Fibroblast of lung (primary cell): ENCODE measurements at regions not wholly inside any gene's neighbourhood (a gene's known extent, or its start where the extent isn't known, plus 50 kb on each side); places are given as distances from the start of the nearest gene placed in this dataset.

Source experiments
- EZH2 ChIP-seq: IDR thresholded peaks from 2 replicates; pipeline ENCODE4 v1.5.1; 2012; ENCODE audit warnings: low read length, control low read depth, mild to moderate bottlenecking; ENCODE audit errors: missing control alignments
- TF ChIP-seq, protein P1 (sequence below), 2 donors: IDR thresholded peaks in 1 of 2; conservative IDR thresholded peaks in 1 of 2; 1 replicate in 1 of 2; 2 replicates in 1 of 2; pipeline ENCODE4 v1.5.1; 2011 to 2012; ENCODE audit warnings: low read length in 2 of 2, control low read depth in 1 of 2, inconsistent platforms in 1 of 2, low read depth in 1 of 2, mild to moderate bottlenecking in 1 of 2

DNA sequence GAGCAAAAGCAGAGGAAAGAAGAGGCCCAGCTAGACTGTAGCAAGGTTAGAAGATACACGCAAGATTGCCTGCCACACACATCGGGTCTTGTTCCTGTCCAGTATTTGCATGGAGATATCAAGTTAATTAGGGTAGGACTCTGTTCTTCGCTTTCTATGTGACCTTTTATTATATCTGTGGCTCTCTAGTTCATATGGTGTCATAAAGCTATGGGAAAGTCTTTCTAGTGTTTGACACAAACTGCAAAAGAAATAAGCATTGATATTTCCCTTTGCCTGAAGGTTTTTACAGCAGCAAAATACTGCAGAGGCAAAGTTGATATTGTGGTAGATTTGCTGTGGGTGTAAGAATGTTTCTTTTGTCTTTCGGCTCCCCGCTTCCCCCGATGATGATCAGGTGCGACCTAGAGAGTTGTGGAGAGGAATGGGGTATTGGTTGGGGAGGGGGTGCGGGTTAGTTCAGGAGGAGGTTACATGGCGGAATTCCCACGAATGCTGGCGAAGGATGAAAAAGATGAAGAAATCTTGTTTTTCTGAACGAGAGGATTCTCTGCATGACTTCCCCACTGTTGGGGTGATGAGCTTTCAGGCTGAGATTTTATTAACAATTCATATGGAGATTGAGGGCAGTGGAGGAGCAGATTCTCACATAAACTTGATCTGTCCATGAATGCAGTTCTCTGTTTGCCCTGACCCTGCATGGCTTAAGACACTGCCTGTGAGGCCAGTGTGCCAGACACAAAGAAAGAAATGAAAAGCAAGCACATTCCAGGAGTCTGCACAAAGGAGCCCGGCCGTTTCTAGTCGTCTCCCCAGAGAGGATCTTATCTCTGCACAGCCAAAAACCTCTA, 550.2 kb downstream of the USP25 start:
- no peak for TF ChIP-seq EZH2
- TF ChIP-seq, protein P1, sequence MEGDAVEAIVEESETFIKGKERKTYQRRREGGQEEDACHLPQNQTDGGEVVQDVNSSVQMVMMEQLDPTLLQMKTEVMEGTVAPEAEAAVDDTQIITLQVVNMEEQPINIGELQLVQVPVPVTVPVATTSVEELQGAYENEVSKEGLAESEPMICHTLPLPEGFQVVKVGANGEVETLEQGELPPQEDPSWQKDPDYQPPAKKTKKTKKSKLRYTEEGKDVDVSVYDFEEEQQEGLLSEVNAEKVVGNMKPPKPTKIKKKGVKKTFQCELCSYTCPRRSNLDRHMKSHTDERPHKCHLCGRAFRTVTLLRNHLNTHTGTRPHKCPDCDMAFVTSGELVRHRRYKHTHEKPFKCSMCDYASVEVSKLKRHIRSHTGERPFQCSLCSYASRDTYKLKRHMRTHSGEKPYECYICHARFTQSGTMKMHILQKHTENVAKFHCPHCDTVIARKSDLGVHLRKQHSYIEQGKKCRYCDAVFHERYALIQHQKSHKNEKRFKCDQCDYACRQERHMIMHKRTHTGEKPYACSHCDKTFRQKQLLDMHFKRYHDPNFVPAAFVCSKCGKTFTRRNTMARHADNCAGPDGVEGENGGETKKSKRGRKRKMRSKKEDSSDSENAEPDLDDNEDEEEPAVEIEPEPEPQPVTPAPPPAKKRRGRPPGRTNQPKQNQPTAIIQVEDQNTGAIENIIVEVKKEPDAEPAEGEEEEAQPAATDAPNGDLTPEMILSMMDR (conservative IDR thresholded peaks at IDR 0.05 in 1 of 2, IDR thresholded peaks at IDR 0.05 in 1 of 2; ENCODE audit: low read depth in 1 of 2, low read length in 2 of 2) = no peak
